Stimulated activated CD8-positive, alpha-beta memory T cell treated with anti-CD3 and anti-CD28 coated beads, Interleukin-15, amount 100 ng/mL, for 4 hours (primary cell): ENCODE measurements at regions not wholly inside any gene's neighbourhood (a gene's known extent, or its start where the extent isn't known, plus 50 kb on each side); places are given as distances from the start of the nearest gene placed in this dataset.

ENCODE experiments used
- DNase-seq, 2 donors: peaks; one replicate each; pipeline ENCODE4 v3.0.0-alpha.2; 2020; ENCODE audit warnings: low read depth in 2 of 2

- no peak for DNase-seq
Measured at GRCh38 chr10:123604506-123604905, 61.6 kb upstream of the GPR26 start.

DNA sequence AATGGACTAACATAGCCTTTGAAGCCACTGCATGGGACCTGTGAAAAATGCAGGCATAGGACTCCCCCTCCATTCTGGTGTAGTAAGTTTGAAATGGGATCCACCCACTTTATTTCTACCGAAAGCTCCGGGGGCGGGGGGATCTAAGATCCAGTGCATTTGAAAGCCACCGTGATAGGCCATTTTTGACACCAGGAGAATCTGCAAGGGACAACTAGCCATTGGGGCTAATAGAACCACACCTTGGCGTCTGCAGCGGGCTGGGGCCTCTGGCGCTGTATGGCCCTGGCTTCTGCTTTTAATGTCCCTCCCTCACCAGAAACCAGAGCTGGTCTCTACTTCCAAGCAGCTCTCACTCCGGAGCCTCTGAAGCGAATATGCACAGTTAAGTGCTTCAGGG, 60.1 kb upstream of the GPR26 start:
- DNase-seq: no peak

DNA sequence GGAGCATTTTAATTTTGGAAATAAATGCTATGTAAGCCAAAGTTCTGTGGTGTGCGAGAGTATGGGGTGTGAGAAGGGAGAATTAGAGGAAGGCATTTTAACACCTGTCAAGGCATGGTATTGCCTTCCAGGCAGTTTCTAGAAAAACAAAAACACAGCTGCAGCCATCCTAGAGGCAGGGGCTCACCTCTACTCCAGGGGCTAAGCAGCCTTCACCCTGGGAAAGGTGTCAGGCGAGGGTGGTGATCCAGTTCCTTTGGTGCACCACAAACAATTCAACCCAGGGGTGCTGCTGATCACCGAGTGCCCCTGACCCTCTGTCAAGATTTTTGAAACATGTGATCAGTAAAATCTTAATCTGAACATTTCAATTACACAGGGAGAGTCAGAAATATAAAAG, 59.2 kb upstream of the GPR26 start:
- no peak for DNase-seq

DNA sequence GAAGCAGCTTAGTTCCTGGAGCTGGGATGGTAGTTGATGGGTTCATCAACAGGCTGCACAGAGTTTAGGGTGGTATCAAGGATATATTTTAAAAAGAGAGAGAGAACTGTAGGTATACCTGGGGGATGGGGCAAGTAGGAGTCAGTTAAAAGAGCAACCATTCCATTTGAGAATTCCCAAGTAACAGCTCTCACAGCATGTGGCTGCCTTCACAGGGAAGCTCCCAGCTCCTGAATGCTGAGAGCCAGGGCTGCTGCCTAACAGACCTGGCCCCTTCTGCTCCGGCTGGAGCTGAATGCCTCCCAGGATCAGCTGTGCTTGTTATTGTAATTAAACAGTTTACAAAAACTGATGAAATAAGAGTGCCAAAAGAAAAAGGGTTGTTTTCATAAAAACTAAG, 58.8 kb upstream of the GPR26 start:
- DNase-seq: no peak

GRCh38 chr10:123608047-123608446, 58.1 kb upstream of the GPR26 start:
- DNase-seq: no peak

GRCh38 chr10:123611243-123611642, 54.9 kb upstream of the GPR26 start:
- no peak for DNase-seq

DNA sequence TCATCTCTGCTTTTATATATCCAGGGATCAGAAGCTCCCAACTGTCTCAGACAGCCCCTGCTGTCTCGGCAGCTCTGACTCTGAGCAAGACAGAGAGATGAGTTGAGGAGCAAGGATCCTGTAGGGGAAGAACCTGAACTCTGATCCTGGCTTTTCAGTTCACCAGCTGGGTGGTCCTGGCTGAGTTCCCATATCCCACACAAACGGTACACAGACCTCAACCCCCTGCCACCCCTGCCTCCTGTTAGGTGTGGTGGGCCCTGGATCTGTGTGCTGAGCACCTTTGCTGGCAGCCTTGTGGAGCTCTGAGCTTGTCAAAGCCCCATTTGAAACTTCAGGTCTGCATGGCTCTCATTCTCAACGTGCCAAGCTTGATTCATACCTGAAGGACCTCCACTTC, 54.3 kb upstream of the GPR26 start:
- DNase-seq: no peak

GRCh38 chr10:123613346-123613850, 52.8 kb upstream of the GPR26 start:
- no peak for DNase-seq

- no peak for DNase-seq
Measured at GRCh38 chr10:123614888-123615287, 51.3 kb upstream of the GPR26 start.
